ENCODE measurements at regions not wholly inside any gene's neighbourhood (a gene's known extent, or its start where the extent isn't known, plus 50 kb on each side); places are given as distances from the start of the nearest gene placed in this dataset.
A peak's percentile ranks its signal among the peaks of the same experiment; 100 is the strongest.

GRCh38 chr1:87511449-87511848 lies 182.8 kb downstream of the LMO4 start:
- no peak for ATAC-seq
- TF ChIP-seq CREB5 (CRISPR knock-in tag; IDR thresholded peaks at IDR 0.05; ENCODE audit: low read depth) (no peak), ZNF70 (CRISPR knock-in tag; IDR thresholded peaks at IDR 0.05) (no peak), ZC3H10 (CRISPR knock-in tag; IDR thresholded peaks at IDR 0.05) (no peak)

- ATAC-seq = no peak
- no peak for TF ChIP-seq ZC3H10 (CRISPR knock-in tag; IDR thresholded peaks at IDR 0.05)
- no peak for TF ChIP-seq TOX (CRISPR knock-in tag; IDR thresholded peaks at IDR 0.05; ENCODE audit: borderline replicate concordance)
- TF ChIP-seq CREB5 (CRISPR knock-in tag; IDR thresholded peaks at IDR 0.05; ENCODE audit: low read depth) = no peak
- TF ChIP-seq ZNF8 (CRISPR knock-in tag; IDR thresholded peaks at IDR 0.05) = no peak
- no peak for TF ChIP-seq ARNTL (CRISPR knock-in tag; IDR thresholded peaks at IDR 0.05; ENCODE audit: borderline replicate concordance, low read depth)
- TF ChIP-seq ZNF565 (CRISPR knock-in tag; conservative IDR thresholded peaks at IDR 0.05; ENCODE audit: low read depth) = no peak
- no peak for TF ChIP-seq ZFP3 (CRISPR knock-in tag; IDR thresholded peaks at IDR 0.05)
- no peak for TF ChIP-seq GLIS3 (CRISPR knock-in tag; IDR thresholded peaks at IDR 0.05)
- TF ChIP-seq ZNF70 (CRISPR knock-in tag; IDR thresholded peaks at IDR 0.05) = no peak
- no peak for TF ChIP-seq OSR1 (CRISPR knock-in tag; IDR thresholded peaks at IDR 0.05)
- TF ChIP-seq RARB (CRISPR knock-in tag; IDR thresholded peaks at IDR 0.05) = no peak
- TF ChIP-seq TCF4 (CRISPR knock-in tag; IDR thresholded peaks at IDR 0.05; ENCODE audit: borderline replicate concordance) = no peak
- no peak for TF ChIP-seq PPARA (CRISPR knock-in tag; IDR thresholded peaks at IDR 0.05; ENCODE audit: borderline replicate concordance)
- TF ChIP-seq PATZ1 (CRISPR knock-in tag; IDR thresholded peaks at IDR 0.05; ENCODE audit: borderline replicate concordance) = no peak
- TF ChIP-seq ESRRG (CRISPR knock-in tag; IDR thresholded peaks at IDR 0.05) = no peak
- TF ChIP-seq ISL1 (CRISPR knock-in tag; IDR thresholded peaks at IDR 0.05) = no peak
- TF ChIP-seq ZFP30 (CRISPR knock-in tag; IDR thresholded peaks at IDR 0.05) = no peak
- TF ChIP-seq TSHZ2 (CRISPR knock-in tag; IDR thresholded peaks at IDR 0.05) = no peak
- no peak for TF ChIP-seq BACH2 (CRISPR knock-in tag; IDR thresholded peaks at IDR 0.05; ENCODE audit: borderline replicate concordance)
- TF ChIP-seq SNAI2 (CRISPR knock-in tag; IDR thresholded peaks at IDR 0.05) = no peak
These were observed 183.8 kb downstream of the LMO4 start for GRCh38 chr1:87512431-87512830.

- TF ChIP-seq OSR1 (CRISPR knock-in tag; IDR thresholded peaks at IDR 0.05) = no peak
- no peak for TF ChIP-seq TOX (CRISPR knock-in tag; IDR thresholded peaks at IDR 0.05; ENCODE audit: borderline replicate concordance)
- TF ChIP-seq ESRRG (CRISPR knock-in tag; IDR thresholded peaks at IDR 0.05) = no peak
- no peak for TF ChIP-seq CREB5 (CRISPR knock-in tag; IDR thresholded peaks at IDR 0.05; ENCODE audit: low read depth)
- no peak for TF ChIP-seq TSHZ2 (CRISPR knock-in tag; IDR thresholded peaks at IDR 0.05)
- TF ChIP-seq ISL1 (CRISPR knock-in tag; IDR thresholded peaks at IDR 0.05) = no peak
- no peak for TF ChIP-seq POU6F1 (CRISPR knock-in tag; IDR thresholded peaks at IDR 0.05; ENCODE audit: borderline replicate concordance, low read depth)
- TF ChIP-seq ZFP30 (CRISPR knock-in tag; IDR thresholded peaks at IDR 0.05) = no peak
- peak; percentile 70 for ATAC-seq
These were observed 184.6 kb downstream of the LMO4 start for GRCh38 chr1:87513255-87513654.
